WI38 (cell line): ENCODE measurements at regions not wholly inside any gene's neighbourhood (a gene's known extent, or its start where the extent isn't known, plus 50 kb on each side); places are given as distances from the start of the nearest gene placed in this dataset.

ENCODE experiments used
- H3K4me3 ChIP-seq: 2 replicates; pipeline ENCODE4 v1.5.1; 2011; ENCODE audit warnings: low read depth, mild to moderate bottlenecking, control low read depth, low read length
- TF ChIP-seq, protein P1 (sequence below): IDR thresholded peaks from 2 replicates; pipeline ENCODE4 v1.5.1; 2012; ENCODE audit warnings: low read depth, mild to moderate bottlenecking, control low read depth, low read length

DNA sequence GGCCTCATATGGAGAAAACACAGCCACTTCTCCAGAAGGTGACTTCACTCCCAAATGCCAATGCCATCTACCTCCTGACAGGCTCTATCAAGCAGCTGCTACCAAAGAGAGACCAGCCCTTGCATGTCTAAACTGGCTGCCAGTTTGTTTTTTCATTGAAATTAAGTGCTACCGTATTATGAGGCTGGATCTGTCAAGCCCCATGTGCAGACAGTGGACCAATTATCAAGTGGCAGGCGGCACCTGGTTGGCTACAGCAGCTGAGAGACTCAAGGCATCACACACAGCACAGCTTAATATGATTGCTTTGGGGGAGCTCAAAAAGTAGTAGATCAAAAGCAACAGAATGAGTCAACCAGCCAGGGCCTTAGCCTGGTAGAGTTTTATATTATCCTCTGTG lies 1293.0 kb upstream of the TENM4 start:
- TF ChIP-seq, protein P1, sequence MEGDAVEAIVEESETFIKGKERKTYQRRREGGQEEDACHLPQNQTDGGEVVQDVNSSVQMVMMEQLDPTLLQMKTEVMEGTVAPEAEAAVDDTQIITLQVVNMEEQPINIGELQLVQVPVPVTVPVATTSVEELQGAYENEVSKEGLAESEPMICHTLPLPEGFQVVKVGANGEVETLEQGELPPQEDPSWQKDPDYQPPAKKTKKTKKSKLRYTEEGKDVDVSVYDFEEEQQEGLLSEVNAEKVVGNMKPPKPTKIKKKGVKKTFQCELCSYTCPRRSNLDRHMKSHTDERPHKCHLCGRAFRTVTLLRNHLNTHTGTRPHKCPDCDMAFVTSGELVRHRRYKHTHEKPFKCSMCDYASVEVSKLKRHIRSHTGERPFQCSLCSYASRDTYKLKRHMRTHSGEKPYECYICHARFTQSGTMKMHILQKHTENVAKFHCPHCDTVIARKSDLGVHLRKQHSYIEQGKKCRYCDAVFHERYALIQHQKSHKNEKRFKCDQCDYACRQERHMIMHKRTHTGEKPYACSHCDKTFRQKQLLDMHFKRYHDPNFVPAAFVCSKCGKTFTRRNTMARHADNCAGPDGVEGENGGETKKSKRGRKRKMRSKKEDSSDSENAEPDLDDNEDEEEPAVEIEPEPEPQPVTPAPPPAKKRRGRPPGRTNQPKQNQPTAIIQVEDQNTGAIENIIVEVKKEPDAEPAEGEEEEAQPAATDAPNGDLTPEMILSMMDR: no peak

DNA sequence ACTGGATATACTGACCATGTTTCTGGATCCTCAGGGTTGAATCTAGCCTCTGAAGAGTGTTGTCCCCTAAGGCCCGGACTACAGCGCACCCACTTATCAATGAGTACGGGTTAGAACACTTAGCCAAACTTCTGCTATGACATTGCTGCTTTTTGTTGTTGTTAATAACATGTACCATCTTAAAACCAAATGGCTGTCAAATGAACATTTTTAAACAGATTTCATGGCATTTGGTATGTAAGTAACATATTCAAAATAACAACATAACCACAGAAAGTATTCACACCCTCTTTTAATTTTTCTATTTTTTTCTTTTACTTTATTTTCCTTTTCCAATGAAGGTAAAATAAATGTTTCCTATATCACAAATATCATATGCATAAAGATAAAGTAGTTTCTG lies 1292.5 kb upstream of the TENM4 start:
- H3K4me3 ChIP-seq: no peak overlapping the region
- TF ChIP-seq, protein P1: no peak

More for the DNA sequence above, 1293.0 kb upstream of the TENM4 start:
- H3K4me3 ChIP-seq: no peak overlapping the region

DNA sequence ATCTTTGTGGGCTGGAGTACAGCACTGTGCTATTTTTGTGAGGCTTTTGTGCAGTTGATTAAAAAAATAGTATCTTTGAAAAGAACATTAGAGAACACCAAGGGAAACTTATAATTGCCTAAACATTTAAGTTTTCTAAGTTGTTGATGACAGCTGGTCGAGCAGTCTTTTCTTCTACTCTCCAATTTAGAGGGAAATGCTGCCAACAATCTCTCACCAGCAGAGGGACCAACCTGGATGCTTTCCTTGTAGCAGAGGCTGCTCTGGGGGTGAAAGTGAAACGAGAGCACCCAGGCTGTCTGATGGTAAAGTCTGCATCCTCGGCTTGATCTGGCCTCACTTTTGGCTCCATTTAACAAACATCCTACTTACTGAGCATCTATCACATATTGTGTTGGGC lies 1286.5 kb upstream of the TENM4 start:
- TF ChIP-seq, protein P1: no peak
- no peak overlapping the region for H3K4me3 ChIP-seq

DNA sequence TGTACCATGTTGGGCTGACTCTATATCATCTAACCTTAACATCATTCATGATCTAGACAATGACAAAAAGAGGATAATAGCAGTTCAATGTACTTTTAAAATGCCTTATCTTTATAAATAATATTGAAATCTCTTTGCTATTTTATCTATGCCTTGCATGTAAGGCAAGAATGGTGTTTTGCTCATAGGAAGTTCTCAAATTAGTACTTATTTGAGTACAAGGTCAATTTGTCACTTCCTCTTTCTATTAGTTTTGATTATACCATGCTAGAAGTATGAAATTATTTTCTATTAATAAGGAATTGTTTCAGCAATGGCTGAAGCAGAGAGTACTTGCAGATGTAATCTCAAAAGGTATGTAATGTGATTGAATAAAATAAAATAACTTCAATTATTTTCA lies 1285.4 kb upstream of the TENM4 start:
- TF ChIP-seq, protein P1: no peak
- H3K4me3 ChIP-seq: no peak overlapping the region

DNA sequence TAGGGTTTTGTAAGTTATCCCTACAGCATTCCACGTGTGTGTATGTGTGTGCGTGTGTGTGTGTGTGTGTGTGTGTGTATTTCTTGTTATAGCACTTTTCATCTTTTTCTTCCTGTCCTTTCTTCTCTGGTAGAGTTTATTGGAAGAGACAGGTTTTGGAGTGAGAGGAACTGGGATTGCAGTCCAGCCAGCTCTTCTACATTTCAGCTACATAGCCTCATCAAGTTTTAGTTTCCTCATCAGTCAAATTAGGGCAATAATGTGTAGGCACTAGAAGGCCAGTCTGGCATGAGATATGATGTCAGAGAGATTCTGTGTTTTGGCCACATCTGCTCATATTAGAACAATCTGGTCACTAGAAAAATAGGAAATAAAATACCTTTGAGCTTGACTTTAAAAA lies 1283.5 kb upstream of the TENM4 start:
- no peak overlapping the region for H3K4me3 ChIP-seq
- TF ChIP-seq, protein P1: no peak

DNA sequence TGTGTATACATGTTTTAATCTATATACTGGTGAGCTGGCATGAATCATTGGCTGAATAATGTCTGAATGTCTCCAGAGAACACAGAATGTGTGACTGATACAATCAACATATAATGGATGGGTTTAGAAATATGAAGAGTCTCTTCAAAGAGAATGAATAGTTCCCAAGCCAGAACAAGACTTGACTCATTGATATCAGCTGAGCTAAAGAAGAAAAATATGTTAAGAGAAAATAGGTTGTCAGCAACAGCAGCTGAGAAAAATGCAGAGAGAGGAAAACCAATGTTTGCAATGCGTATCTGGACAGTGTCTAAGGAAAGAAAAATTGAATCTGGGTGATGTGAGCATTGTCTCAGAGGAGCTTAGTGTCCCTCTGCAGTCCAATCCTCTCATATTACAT lies 1281.8 kb upstream of the TENM4 start:
- no peak overlapping the region for H3K4me3 ChIP-seq
- TF ChIP-seq, protein P1: no peak

DNA sequence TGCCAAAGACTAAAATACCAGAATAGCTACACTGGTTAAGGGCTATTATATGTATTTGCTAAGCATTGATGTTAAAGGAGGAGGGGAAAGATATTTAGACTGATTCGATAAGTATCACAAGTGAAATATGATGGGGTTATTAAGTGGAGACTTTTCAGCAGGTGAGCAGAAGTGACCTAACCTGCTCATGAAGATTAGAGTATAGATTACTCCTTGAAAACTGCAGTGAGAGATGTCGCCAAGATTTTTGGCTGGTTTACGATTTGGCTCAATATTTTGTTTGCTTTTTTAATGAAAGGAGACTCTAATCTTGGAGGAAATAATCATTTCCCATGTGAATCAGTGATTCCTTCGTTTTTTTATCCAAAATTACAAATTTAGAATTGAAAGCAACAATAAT lies 1279.5 kb upstream of the TENM4 start:
- TF ChIP-seq, protein P1: no peak
- H3K4me3 ChIP-seq: no peak overlapping the region

DNA sequence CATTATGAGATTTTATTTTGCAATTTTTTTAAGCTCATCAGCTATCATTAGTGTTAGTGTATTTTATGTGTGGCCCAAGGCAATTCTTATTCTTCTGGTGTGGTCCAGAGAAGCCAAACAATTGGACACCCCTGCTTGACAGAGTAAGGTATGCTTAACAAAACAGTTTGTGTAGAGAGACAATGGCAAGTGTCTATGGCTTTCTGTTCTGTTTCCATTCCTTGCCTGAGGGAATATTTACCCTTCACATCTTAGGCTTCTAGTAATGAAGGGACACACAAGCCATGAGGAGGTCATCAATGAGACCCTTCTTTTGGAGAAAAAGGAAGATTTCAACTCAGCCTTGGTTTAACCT lies 1278.4 kb upstream of the TENM4 start:
- no peak overlapping the region for H3K4me3 ChIP-seq
- TF ChIP-seq, protein P1: no peak
